ENCODE measurements at regions not wholly inside any gene's neighbourhood (a gene's known extent, or its start where the extent isn't known, plus 50 kb on each side); places are given as distances from the start of the nearest gene placed in this dataset.

DNA sequence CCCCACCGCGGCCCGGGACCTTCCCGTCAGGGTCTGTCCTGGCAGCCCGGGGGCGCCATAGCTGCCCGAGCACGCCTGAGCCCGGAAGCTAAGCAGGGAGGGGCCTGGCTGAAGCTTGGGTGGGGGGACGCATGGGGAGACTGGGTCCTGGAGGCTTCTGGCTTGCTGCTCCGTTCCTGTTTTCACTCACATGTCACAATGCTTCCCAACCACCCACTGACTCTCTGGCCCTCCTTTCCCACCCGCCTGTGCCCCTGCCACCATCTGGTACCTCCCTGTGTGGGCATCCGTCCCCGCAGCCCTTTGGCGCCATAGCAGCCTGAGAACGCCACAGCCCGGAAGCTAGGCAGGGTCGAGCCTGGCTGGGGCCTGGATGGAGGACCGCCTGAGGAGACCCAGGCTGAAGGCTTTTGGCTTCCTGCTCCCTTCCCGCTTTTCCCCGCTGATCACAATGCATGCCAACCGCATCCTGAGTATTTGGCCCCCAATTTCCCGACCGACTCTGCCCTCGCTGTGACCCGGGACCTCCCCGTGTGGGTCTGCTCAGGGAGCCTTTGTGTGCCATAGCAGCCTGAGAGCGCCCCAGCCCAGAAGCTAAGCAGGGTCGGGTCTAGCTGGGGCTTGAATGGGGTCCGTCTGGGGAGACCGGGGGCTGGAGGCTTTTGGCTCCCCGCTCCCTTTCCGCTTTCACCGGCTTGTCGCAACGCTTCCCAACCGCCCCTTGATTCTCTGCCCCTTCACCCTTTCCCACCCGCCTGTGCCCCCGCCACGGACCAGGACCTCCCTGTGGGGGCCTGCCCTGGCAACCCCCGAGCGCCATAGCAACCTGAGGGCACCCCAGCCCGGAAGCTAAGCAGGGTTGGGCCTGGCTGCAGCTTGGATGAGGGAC is 2290.1 kb downstream of the TP53TG3F start:
- H3K36me3 Mint-ChIP-seq (ENCODE audit: unreplicated experiment): no peaks in the 10 kb centered on the region
- TF ChIP-seq, protein P1, sequence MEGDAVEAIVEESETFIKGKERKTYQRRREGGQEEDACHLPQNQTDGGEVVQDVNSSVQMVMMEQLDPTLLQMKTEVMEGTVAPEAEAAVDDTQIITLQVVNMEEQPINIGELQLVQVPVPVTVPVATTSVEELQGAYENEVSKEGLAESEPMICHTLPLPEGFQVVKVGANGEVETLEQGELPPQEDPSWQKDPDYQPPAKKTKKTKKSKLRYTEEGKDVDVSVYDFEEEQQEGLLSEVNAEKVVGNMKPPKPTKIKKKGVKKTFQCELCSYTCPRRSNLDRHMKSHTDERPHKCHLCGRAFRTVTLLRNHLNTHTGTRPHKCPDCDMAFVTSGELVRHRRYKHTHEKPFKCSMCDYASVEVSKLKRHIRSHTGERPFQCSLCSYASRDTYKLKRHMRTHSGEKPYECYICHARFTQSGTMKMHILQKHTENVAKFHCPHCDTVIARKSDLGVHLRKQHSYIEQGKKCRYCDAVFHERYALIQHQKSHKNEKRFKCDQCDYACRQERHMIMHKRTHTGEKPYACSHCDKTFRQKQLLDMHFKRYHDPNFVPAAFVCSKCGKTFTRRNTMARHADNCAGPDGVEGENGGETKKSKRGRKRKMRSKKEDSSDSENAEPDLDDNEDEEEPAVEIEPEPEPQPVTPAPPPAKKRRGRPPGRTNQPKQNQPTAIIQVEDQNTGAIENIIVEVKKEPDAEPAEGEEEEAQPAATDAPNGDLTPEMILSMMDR (IDR thresholded peaks at IDR 0.05): no peak
- no peaks in the 10 kb centered on the region for H3K4me1 Mint-ChIP-seq (ENCODE audit: unreplicated experiment)
- DNase-seq (ENCODE audit: extremely low spot score, unreplicated experiment): peak; percentile 84
- no peak overlapping the region for H3K4me3 Mint-ChIP-seq (ENCODE audit: unreplicated experiment)
- H3K27ac Mint-ChIP-seq (ENCODE audit: unreplicated experiment): no peak overlapping the region
- H3K27me3 Mint-ChIP-seq (ENCODE audit: unreplicated experiment): no peaks in the 10 kb centered on the region
- H3K9me3 Mint-ChIP-seq (ENCODE audit: unreplicated experiment): peaks cover 22% of the 10 kb centered on the region

DNA sequence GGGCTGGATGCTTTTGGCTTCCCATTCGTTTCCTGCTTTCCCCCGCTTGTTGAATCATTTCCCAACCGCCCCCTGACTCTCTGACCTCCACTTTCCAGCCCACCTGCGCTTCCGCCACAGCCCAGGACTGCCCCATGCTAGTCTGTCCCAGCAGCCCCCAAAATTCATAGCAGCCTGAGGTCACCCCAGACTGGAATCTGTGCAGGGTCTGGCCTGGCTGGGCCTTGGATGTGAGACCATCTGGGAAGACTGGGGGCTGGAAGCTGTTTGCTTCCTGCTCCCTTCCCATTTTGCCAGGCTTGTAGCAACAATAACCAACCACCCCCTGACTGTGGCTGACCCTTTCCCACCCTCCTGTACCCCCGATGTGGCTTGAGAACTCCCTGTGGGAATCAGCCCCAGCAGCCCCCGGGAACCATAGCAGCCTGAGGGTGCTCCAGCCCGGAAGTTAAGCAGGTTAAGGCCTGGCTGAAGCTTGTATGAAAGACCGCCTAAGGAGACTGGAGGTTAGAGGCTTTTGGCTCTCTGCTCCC is 2290.8 kb downstream of the TP53TG3F start:
- no peak overlapping the region for H3K4me3 Mint-ChIP-seq (ENCODE audit: unreplicated experiment)

DNA sequence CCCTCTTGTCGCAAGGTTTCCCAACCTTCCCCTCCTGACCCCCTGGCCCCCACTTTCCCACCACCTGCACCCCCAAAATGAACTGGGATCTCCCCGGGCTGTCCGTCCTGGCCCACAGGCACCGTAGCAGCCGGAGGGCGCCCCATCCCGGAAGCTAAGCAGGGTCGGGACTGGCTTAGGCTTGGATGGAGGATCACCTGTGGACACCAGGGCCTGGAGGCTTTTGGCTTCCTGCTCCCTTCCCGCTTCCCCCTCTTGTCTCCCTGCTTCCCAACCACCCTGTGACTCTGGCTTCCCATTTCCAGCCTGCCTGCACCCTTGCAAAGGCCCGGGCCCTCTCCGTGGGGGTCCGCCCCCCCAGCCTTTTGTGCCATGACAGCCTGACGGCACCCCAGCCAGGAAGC is 2291.3 kb downstream of the TP53TG3F start:
- Mint-ChIP-seq H3K4me1 (ENCODE audit: unreplicated experiment) (no peaks in the 10 kb centered on the region), H3K9me3 (ENCODE audit: unreplicated experiment) (peaks cover 17% of the 10 kb centered on the region), H3K27me3 (ENCODE audit: unreplicated experiment) (no peaks in the 10 kb centered on the region), H3K27ac (ENCODE audit: unreplicated experiment) (no peak overlapping the region), H3K4me3 (ENCODE audit: unreplicated experiment) (no peak overlapping the region), H3K36me3 (ENCODE audit: unreplicated experiment) (no peaks in the 10 kb centered on the region)
- TF ChIP-seq, protein P1 (IDR thresholded peaks at IDR 0.05): no peak
- peak; percentile 84 for DNase-seq (ENCODE audit: extremely low spot score, unreplicated experiment)

More for the DNA sequence above, 2290.8 kb downstream of the TP53TG3F start:
- peaks cover 16% of the 10 kb centered on the region for H3K9me3 Mint-ChIP-seq (ENCODE audit: unreplicated experiment)
- H3K36me3 Mint-ChIP-seq (ENCODE audit: unreplicated experiment): no peaks in the 10 kb centered on the region
- DNase-seq (ENCODE audit: extremely low spot score, unreplicated experiment): peak; percentile 76
- TF ChIP-seq, protein P1 (IDR thresholded peaks at IDR 0.05): no peak
- no peaks in the 10 kb centered on the region for H3K27me3 Mint-ChIP-seq (ENCODE audit: unreplicated experiment)
- H3K4me1 Mint-ChIP-seq (ENCODE audit: unreplicated experiment): no peaks in the 10 kb centered on the region
- no peak overlapping the region for H3K27ac Mint-ChIP-seq (ENCODE audit: unreplicated experiment)

DNA sequence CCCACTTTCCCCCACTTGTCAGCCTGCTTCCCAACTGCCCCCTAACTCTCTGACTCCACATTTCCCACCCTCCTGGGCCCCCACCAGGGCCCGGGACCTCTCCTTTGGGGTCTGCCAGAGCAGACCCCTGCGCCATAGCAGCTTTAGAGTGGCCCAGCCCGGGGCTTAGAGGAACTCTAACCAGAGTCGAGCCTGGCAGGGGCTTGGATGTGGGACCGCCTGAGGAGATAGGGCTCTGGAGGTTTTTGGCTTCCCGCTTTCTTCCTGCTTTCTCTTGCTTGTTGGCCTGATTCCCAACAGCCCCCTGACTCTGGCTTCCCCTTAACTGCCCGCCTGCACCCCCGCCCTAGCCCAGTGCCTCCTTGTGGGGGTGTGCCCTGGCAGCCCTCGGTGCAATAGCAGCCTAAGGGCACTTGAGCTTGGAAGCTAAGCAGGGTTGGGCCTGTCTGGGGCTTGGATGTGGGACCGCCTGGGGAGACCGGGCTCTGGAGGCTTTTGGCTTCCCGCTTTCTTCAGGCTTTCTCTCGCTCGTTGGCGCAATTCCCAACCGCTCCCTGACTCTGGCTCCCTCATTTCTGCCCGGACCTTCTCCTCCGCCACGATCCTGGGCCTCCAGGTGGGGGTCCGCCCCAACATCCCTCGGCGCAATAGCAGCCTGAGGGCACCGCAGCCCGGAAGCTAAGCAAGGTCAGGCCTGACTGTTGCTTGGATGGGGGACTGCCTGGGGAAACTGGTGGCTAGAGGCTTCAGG is 2292.0 kb downstream of the TP53TG3F start:
- H3K4me1 Mint-ChIP-seq (ENCODE audit: unreplicated experiment): no peaks in the 10 kb centered on the region
- peak; percentile 75 for DNase-seq (ENCODE audit: extremely low spot score, unreplicated experiment)
- TF ChIP-seq, protein P1 (IDR thresholded peaks at IDR 0.05): no peak
- H3K9me3 Mint-ChIP-seq (ENCODE audit: unreplicated experiment): peaks cover 21% of the 10 kb centered on the region
- H3K4me3 Mint-ChIP-seq (ENCODE audit: unreplicated experiment): no peak overlapping the region
- H3K27me3 Mint-ChIP-seq (ENCODE audit: unreplicated experiment): no peaks in the 10 kb centered on the region
- no peak overlapping the region for H3K27ac Mint-ChIP-seq (ENCODE audit: unreplicated experiment)
- no peaks in the 10 kb centered on the region for H3K36me3 Mint-ChIP-seq (ENCODE audit: unreplicated experiment)

Data from osteocyte (in vitro differentiated cells).